Left lobe of liver (tissue), 2 donors: ENCODE measurements at regions not wholly inside any gene's neighbourhood (a gene's known extent, or its start where the extent isn't known, plus 50 kb on each side); places are given as distances from the start of the nearest gene placed in this dataset.

Source experiments
- ATAC-seq: fragments of 200-7000 bp; cut with Tn5 transposase; one replicate; pipeline ENCODE4 v1.9.1; 2020; ENCODE audit warnings: mild to moderate bottlenecking, moderate library complexity
- DNase-seq: peaks from one replicate; pipeline ENCODE4 v3.0.0-alpha.2; 2020; ENCODE audit warnings: low spot score
- donor health status: DM: no; HTN: no; CAD: no; lungs with moderate emphysema.
- donor health status: DM: no; HTN: yes; CAD: no.

DNA sequence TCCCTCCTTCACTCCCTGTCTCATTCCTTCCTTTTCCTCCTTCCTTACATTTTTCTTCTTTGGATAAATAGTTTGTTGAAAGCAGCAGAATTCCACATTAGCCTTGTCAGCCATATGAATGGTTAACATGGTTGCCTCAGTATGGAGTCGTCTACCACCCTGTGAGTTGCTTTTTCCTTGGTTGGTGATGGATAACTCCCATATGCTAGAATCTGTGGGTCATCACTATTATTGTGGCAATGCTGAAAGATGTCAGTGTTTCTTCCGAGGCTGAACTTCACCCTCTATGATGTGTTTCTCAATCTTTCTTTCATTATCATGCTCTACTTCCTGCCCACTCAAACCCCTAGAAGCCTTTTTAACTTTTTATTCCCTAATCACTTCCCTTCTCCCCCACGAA lies 481.8 kb upstream of the KCNMB2 start:
- DNase-seq (no peak), ATAC-seq (no peak)

DNA sequence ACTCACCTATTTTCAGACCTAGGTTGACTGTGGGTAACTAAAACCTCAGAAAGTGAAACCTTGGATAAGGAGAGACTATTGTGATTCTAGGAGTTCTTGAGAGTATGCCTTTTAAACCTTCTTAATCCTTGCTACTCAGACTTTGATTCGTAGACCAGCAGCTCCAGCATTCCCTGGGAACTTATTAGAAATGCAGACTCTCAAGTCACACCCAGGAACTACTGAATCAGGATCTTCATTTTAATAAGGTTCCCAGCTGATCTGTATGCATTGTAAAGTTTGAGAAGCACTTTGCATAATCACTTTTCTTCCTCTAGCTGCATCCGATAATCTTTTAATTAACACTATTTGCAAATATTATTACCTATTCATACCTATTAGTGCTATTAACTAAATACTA lies 480.3 kb upstream of the KCNMB2 start:
- ATAC-seq (no peak), DNase-seq (no peak)

GRCh38 chr3:178056868-178057267 lies 479.4 kb upstream of the KCNMB2 start:
- ATAC-seq: no peak

GRCh38 chr3:178058629-178059028 lies 477.6 kb upstream of the KCNMB2 start:
- DNase-seq: no peak
- ATAC-seq: no peak

More at GRCh38 chr3:178056868-178057267, 479.4 kb upstream of the KCNMB2 start:
- no peak for DNase-seq

GRCh38 chr3:178059119-178059518 lies 477.1 kb upstream of the KCNMB2 start:
- DNase-seq (no peak), ATAC-seq (no peak)

- ATAC-seq: no peak
Measured at GRCh38 chr3:178059836-178060235, 476.4 kb upstream of the KCNMB2 start.

DNA sequence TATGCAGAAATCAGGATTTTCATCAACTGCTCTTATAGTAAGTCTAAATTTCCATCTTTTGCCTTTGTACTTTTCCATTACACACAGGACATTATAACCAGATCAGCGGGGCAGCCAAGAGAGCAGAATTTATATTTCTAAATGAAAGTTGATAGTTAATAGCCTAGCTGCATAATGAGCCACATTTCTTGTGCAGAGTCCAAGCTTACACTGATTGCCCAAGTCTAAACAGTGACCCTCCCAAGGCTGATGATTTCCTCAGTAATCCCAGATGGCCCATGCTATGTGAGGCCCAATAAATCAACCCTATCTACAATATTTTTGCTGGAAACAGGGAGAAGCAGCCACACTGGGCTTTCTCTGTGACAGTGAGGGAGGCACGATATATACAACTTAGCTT lies 475.8 kb upstream of the KCNMB2 start:
- peak; percentile 39 for ATAC-seq
- DNase-seq: no peak

More at GRCh38 chr3:178059836-178060235, 476.4 kb upstream of the KCNMB2 start:
- DNase-seq: no peak

GRCh38 chr3:178062126-178062525 lies 474.1 kb upstream of the KCNMB2 start:
- no peak for ATAC-seq
- no peak for DNase-seq

- ATAC-seq (no peak), DNase-seq (no peak)
Measured at GRCh38 chr3:178063461-178063860, 472.8 kb upstream of the KCNMB2 start.

DNA sequence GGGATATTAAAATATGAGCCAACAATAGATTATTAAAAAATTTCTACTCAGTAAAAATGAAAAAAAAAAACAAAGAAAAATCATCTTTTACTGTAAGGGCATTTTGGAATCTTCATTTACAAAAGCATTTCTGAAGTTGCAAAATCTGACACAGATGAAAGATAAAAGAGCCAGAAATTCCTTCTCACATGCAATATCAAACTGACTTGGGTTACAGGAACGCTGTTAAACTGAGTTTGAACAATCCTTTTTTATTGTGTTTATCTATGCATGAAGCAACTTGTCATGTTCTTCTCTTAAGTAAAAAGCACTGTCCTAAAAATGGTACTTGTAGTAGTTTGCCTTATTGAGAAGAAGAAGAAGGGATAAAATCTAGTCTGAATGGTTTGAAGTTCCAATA lies 468.5 kb upstream of the KCNMB2 start:
- ATAC-seq: no peak
- no peak for DNase-seq

DNA sequence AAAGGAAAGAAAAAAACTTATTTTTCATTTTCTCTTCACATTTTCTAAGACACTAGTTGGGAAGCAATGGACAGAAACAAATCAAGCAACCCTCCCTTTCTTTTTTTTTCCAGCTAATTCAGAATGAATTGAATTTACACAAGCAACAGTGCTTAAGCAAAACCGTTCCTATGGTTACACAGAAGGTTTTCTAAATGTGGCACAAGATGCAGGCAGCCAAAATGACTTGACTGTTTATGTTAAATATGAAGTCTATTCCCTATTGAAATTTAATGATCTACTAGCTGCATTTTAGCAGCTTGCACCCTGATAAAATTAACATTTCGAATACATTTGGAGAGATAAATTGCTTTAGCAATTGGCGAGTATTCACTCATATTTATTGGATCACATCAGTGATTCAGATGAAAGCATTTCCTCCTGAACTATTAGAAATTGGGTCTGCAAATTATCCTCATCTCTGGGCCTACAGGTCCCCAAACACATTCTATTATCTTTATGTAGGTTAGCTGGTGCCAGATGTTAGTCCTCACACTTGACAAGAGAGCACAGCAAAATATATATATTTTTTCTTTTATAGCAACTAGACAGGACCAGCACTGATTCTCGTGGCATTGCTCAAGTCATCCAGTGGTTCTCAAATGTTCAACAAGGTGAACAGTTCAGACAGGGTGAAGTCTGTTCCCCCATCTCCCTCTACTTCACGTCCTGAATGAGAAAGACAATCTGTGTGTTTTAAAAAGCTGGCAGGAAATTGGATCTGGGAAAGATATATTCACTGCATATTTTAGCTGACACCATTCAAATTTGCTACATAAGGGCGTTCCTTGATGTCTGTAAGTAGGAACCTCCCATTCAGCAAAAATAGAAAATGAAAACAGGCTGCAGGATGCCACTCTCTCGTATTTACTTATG lies 463.6 kb upstream of the KCNMB2 start:
- ATAC-seq: no peak
- no peak for DNase-seq

GRCh38 chr3:178073366-178073765 lies 462.9 kb upstream of the KCNMB2 start:
- DNase-seq (no peak), ATAC-seq (no peak)

- DNase-seq (no peak), ATAC-seq (no peak)
Measured at GRCh38 chr3:178075344-178075743, 460.9 kb upstream of the KCNMB2 start.

- ATAC-seq (peak; percentile 58), DNase-seq (no peak)
Measured at GRCh38 chr3:178078953-178079352, 457.3 kb upstream of the KCNMB2 start.

GRCh38 chr3:178079966-178080365 lies 456.3 kb upstream of the KCNMB2 start:
- DNase-seq (no peak), ATAC-seq (no peak)

DNA sequence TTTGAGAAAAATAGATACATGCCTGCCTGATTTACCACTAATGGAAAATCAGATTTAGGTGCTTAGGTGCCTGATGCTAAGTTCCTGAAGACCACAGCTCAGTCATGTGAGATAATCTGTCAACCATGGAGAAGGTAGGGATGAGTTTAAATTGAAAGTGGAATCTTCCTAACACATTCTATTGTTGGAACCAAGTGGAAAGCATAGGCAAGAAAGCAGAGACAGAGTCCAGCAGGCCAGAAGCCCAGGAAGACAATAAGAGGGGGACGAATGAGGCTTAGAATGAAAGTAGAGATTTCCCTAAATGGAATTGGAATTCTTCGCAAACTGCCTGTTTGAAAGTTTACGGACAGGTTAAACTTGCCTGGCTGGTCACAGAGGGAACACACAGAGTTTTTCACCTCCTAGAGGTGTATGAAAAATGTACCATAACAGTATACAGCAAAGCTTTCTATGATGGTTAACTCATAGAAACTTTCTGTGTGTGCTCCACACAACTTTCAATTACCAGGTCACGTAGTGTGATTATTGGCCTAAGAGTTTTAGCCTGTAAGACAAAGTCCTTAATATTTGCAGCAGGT lies 453.8 kb upstream of the KCNMB2 start:
- ATAC-seq (no peak), DNase-seq (no peak)

GRCh38 chr3:178083906-178084866 lies 452.1 kb upstream of the KCNMB2 start:
- no peak for ATAC-seq

DNA sequence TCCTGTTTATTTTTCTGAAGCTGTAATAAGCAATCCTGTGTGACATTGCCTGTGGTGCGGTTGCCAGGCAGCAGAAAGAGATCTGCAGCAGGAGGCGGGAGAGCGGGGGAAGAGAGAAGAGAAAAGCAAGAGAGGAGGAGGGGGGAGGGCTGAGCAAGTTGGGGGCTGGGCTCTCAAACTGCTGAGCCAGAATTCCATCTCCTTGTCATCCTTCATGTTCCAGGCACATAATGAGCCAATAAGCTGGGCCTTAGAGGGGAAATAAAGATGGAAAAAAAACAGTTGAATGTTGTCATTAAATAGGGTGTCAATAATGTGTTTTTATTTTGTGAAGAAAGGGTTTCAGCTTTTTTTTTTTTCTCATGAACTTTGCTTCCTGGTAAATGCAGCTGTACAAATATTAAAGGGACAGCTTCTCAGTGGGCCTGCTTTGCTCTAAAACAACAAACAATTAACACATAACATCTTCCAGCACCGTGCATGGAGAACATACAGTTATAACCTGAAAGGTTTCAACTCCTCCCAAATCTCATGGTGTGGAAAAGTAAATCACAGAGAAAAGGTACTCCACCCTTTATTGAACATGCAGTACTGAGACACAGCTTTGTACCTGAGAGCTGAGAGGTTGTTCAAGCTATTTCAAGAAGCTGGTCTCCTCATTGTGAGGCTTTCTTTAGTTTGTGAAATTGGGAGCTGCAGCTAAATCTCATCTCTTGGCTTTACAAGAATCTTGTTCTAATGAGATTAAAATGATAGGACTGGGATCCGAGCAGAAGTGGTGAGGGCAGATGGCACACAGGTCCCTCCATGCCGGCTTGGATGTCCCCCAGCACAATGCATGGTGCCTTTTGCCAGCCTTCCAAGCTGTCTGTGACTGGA lies 451.1 kb upstream of the KCNMB2 start:
- ATAC-seq (peak; percentile 94), DNase-seq (peak; percentile 63)

More at GRCh38 chr3:178083906-178084866, 452.1 kb upstream of the KCNMB2 start:
- no peak for DNase-seq

- no peak for ATAC-seq
- no peak for DNase-seq
Measured at GRCh38 chr3:178085817-178086123, 450.5 kb upstream of the KCNMB2 start.

- ATAC-seq: no peak
Measured at GRCh38 chr3:178086144-178086825, 450.0 kb upstream of the KCNMB2 start.

More at GRCh38 chr3:178086144-178086825, 450.0 kb upstream of the KCNMB2 start:
- no peak for DNase-seq
